HepG2 (cell line): ENCODE measurements at regions not wholly inside any gene's neighbourhood (a gene's known extent, or its start where the extent isn't known, plus 50 kb on each side); places are given as distances from the start of the nearest gene placed in this dataset.
A peak's percentile ranks its signal among the peaks of the same experiment; 100 is the strongest.

Experiments used
- ATAC-seq: fragments of 200-7000 bp; cut with Tn5 transposase; 3 replicates; pipeline ENCODE4 v1.9.1; 2020; ENCODE audit warnings: mild to moderate bottlenecking, moderate library complexity
- BruUV-seq: library from RNA; stranded (reverse); fragments of 400-500 nt; replicated peaks from 2 replicates; lab custom pipeline; 2021; lab: Mats Ljungman, UMichigan
- CTCF ChIA-PET: fragments of 300-600 bp; formaldehyde crosslinking; extraction: SDS; loops from one replicate; lab custom pipeline; 2021; ENCODE audit warnings: low total read pairs, inconsistent platforms, low intra/inter-chr PET ratio; lab: Yijun Ruan, JAX
- POLR2A ChIA-PET: fragments of 350-600 bp; sonication (Branson Sonifier 250); formaldehyde crosslinking; loops from one replicate; lab custom pipeline; 2020; ENCODE audit warnings: antibody characterized with exemption, inconsistent platforms; lab: Yijun Ruan, JAX
- DNase-seq: peaks from one replicate; pipeline ENCODE4 v3.0.0-alpha.2; 2015; ENCODE audit warnings: low spot score
- FAIRE-seq: peaks from 3 replicates; lab custom pipeline; 2011; peaks lifted over from hg19 to GRCh38; lab: Jason Lieb, UNC
- H2AFZ ChIP-seq: one replicate; pipeline ENCODE4 v1.6.1; 2011; ENCODE audit warnings: low read length, inconsistent platforms
- H3K27ac ChIP-seq: fragments of 300-600 bp; 3 replicates; pipeline ENCODE4 v1.8.0; 2011; ENCODE audit warnings: mixed run types, mild to moderate bottlenecking, mixed read lengths, low read length, inconsistent platforms; ENCODE audit not compliant: insufficient read depth; ENCODE audit errors: extremely low read length
- H3K27me3 ChIP-seq, 2 experiments: fragments of 200-600 bp in 1 of 2; 2 replicates in 1 of 2; 3 replicates in 1 of 2; pipeline versions ENCODE4 v1.6.0 to v1.8.0; 2011; ENCODE audit warnings: low read length in 2 of 2, mild to moderate bottlenecking in 2 of 2, moderate library complexity in 2 of 2, inconsistent platforms in 1 of 2; ENCODE audit not compliant: insufficient read depth in 2 of 2, control insufficient read depth in 1 of 2
- H3K36me3 ChIP-seq, 2 experiments: fragments of 200-600 bp in 1 of 2; replicated peaks in 1 of 2; 2 replicates in 1 of 2; 3 replicates in 1 of 2; pipeline versions ENCODE4 v1.5.1 to v1.8.0; 2011; ENCODE audit warnings: low read length in 2 of 2, inconsistent platforms in 1 of 2; ENCODE audit not compliant: insufficient read depth in 2 of 2, control insufficient read depth in 1 of 2
- H3K4me1 ChIP-seq: 2 replicates; pipeline ENCODE4 v1.5.1; 2012; ENCODE audit warnings: low read length, inconsistent platforms; ENCODE audit not compliant: insufficient read depth
- H3K4me2 ChIP-seq: 2 replicates; pipeline ENCODE4 v1.6.0; 2011; ENCODE audit warnings: low read depth, low read length, inconsistent platforms
- H3K4me3 ChIP-seq, 3 experiments: fragments of 200-600 bp in 1 of 3; sonication (generic), shearing (Covaris generic) in 1 of 3; replicated peaks in 1 of 3; 2 replicates each; pipeline ENCODE4 v1.5.1; 2011 to 2016; ENCODE audit warnings: low read length in 3 of 3, inconsistent platforms in 2 of 3, low read depth in 2 of 3, mild to moderate bottlenecking in 2 of 3, control low read depth in 1 of 3, mixed read lengths in 1 of 3; ENCODE audit not compliant: insufficient read depth in 1 of 3
- H3K79me2 ChIP-seq: one replicate; pipeline ENCODE4 v1.6.1; 2011; ENCODE audit warnings: low read length, inconsistent platforms; ENCODE audit not compliant: insufficient read depth
- H3K9ac ChIP-seq: 2 replicates; pipeline ENCODE4 v1.6.0; 2011; ENCODE audit warnings: mild to moderate bottlenecking, low read depth, low read length, inconsistent platforms; ENCODE audit not compliant: insufficient read depth
- H3K9me3 ChIP-seq: 2 replicates; pipeline ENCODE4 v1.5.1; 2012; ENCODE audit warnings: mild to moderate bottlenecking, low read length
- H4K20me1 ChIP-seq: 2 replicates; pipeline ENCODE4 v1.6.0; 2011; ENCODE audit warnings: inconsistent platforms, mild to moderate bottlenecking, low read length, moderate library complexity; ENCODE audit not compliant: insufficient read depth
- WGBS: methylation state at CpG from one replicate; pipeline ENCODE4 v1.1.6; 2017; ENCODE audit warnings: low lambda C conversion rate; 5-methylcytosine and 5-hydroxymethylcytosine counted together
- in situ Hi-C: cut with HindIII; loops from 2 replicates; pipeline ENCODE4 v1.10.0; 2017; ENCODE audit warnings: low pct_unique_long_range_greater_than_20kb; ENCODE audit not compliant: extremely low pct_ligation_motif_present
- intact Hi-C: fragments of 100-400 bp; cut with micrococcal nuclease; formaldehyde crosslinking; loops from one replicate; pipeline ENCODE4 v1.10.0; 2022; ENCODE audit not compliant: unreplicated experiment
- TF ChIP-seq, protein P1 (sequence below): sonication (generic); formaldehyde crosslinking; IDR thresholded peaks from 2 replicates; pipeline ENCODE4 v1.4.0; 2020; ENCODE audit warnings: missing genetic modification reagents, borderline replicate concordance
- TF ChIP-seq, protein P2 (sequence below): sonication (generic); formaldehyde crosslinking; conservative IDR thresholded peaks from 2 replicates; pipeline ENCODE4 v1.8.0; 2022; ENCODE audit warnings: missing genetic modification reagents

DNA sequence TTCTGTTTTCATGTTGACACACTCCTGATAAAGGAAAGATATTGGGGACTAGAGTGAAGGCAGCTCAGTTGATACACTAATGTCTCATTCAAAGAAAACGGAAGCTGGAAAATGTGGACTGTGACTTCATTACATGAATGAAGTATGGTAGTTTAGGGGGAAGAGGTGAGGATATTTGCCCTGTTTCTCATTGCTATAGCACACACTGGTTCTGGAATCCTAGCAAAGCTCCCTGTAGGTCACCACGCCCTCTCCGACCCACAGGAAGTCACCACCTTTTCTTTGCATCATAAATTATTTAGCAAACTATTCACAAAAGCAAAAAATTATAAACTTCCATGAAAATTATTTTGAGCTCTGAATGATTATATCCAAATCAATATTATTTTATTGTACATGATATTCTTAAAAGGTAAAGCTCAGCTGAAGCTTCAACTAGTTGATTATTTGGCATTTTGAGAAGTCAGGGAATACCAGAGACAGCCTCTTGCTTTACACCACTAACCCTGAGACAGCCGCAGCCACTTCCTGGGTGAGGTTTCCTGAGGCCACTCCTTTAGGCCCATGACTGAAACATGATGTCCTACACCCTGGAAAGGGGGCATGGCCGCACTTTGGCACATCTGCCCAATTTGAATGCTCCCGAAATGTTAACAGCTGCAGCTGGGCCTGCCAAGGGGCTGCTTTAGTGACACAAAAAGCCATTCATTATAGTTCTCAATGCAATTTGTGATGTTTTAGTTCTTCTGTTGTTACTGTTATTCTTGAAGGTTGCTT, 50.0 kb upstream of the WDFY2 start:
- H3K27me3 ChIP-seq, result no peaks in the 10 kb centered on the region
- intact Hi-C loops (no loop called here), in situ Hi-C loops (no loop called here)
- H3K9me3 ChIP-seq, result no peaks in the 10 kb centered on the region
- H4K20me1 ChIP-seq, result no peaks in the 10 kb centered on the region
- H3K36me3 ChIP-seq, result no peaks in the 10 kb centered on the region
- H3K4me3 ChIP-seq, result no peak overlapping the region
- peak overlapping the region; percentile 32; the same call in 1 of the 2 replicates for H3K4me2 ChIP-seq
- DNase-seq (no peak), FAIRE-seq (no peak), ATAC-seq (peak; percentile 50; the same call in 2 of the 3 replicates)
- no TSS peak for BruUV-seq
- H3K79me2 ChIP-seq, result no peaks in the 10 kb centered on the region
- TF ChIP-seq, protein P1, sequence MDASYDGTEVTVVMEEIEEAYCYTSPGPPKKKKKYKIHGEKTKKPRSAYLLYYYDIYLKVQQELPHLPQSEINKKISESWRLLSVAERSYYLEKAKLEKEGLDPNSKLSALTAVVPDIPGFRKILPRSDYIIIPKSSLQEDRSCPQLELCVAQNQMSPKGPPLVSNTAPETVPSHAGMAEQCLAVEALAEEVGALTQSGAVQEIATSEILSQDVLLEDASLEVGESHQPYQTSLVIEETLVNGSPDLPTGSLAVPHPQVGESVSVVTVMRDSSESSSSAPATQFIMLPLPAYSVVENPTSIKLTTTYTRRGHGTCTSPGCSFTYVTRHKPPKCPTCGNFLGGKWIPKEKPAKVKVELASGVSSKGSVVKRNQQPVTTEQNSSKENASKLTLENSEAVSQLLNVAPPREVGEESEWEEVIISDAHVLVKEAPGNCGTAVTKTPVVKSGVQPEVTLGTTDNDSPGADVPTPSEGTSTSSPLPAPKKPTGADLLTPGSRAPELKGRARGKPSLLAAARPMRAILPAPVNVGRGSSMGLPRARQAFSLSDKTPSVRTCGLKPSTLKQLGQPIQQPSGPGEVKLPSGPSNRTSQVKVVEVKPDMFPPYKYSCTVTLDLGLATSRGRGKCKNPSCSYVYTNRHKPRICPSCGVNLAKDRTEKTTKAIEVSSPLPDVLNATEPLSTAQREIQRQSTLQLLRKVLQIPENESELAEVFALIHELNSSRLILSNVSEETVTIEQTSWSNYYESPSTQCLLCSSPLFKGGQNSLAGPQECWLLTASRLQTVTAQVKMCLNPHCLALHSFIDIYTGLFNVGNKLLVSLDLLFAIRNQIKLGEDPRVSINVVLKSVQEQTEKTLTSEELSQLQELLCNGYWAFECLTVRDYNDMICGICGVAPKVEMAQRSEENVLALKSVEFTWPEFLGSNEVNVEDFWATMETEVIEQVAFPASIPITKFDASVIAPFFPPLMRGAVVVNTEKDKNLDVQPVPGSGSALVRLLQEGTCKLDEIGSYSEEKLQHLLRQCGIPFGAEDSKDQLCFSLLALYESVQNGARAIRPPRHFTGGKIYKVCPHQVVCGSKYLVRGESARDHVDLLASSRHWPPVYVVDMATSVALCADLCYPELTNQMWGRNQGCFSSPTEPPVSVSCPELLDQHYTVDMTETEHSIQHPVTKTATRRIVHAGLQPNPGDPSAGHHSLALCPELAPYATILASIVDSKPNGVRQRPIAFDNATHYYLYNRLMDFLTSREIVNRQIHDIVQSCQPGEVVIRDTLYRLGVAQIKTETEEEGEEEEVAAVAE (CRISPR knock-in tag), result no peak
- TF ChIP-seq, protein P2, sequence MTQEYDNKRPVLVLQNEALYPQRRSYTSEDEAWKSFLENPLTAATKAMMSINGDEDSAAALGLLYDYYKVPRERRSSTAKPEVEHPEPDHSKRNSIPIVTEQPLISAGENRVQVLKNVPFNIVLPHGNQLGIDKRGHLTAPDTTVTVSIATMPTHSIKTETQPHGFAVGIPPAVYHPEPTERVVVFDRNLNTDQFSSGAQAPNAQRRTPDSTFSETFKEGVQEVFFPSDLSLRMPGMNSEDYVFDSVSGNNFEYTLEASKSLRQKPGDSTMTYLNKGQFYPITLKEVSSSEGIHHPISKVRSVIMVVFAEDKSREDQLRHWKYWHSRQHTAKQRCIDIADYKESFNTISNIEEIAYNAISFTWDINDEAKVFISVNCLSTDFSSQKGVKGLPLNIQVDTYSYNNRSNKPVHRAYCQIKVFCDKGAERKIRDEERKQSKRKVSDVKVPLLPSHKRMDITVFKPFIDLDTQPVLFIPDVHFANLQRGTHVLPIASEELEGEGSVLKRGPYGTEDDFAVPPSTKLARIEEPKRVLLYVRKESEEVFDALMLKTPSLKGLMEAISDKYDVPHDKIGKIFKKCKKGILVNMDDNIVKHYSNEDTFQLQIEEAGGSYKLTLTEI (CRISPR knock-in tag), result no peak
- no peak overlapping the region for H2AFZ ChIP-seq
- WGBS, result 45% methylated on average over 5 of the region's 6 CpGs
- H3K4me1 ChIP-seq, result peaks cover 23% of the 10 kb centered on the region
- H3K9ac ChIP-seq, result no peak overlapping the region
- H3K27ac ChIP-seq, result no peak overlapping the region
- ChIA-PET CTCF (no interaction called here), POLR2A (interaction anchor here (1.3 kb wide), 2 partner anchors 15 to 81 kb away, joined by 3 to 8 read pairs; partner anchors contain the start of gene INTS6)
